NCI-H187 (cell line): ENCODE measurements at regions not wholly inside any gene's neighbourhood (a gene's known extent, or its start where the extent isn't known, plus 50 kb on each side); places are given as distances from the start of the nearest gene placed in this dataset.
"Not testable (repeated sequence)": the region's sequence is repeated elsewhere in the genome, so short reads cannot be mapped to it uniquely, and the experiment has no call there.

Experiments used
- DNase-seq, 2 experiments: peaks; one replicate each; lab custom pipeline; 2025; lab: John Stamatoyannopoulos, UW

DNA sequence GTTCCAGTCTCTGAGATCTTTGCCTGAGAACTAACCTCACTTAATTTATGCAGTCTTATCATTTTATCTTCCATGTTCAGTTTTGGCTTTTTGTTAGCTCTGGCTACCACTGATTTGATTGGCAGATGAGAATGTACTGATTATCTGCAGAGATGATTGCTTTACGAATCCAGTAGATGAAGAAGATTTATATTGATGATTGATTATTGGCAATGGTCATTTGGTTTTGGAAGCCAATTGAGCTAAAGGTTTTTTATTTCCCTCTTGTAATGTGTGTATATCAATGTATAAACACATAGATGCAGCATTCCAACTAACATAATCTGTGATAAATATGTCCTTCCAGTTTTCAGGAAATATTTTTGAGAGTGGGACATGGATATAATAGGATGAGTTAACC, 763.6 kb downstream of the CDH11 start:
- no peak for DNase-seq

GRCh38 chr16:64356267-64356666, 765.6 kb downstream of the CDH11 start:
- no peak for DNase-seq

DNA sequence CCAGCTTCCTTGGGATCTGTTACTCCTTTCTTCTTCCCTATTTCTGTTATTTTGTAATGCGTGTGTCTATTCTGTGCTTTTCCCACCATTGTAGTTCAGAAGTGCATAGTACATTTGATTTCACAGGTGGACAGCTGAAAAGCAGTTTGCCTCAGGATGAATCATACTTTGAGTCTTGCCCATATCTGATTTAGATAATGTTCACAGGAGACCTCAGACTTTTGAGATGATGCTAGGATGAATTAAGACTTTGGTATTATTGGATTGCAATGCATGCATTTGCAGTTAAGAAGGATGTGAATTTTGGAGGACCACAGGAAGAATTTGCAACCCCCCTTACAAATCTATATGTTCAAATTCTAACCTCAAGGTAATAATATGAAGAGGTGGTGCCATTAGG, 769.6 kb downstream of the CDH11 start:
- DNase-seq = no peak

- no peak for DNase-seq
Observed at GRCh38 chr16:64351121-64351520, 770.7 kb downstream of the CDH11 start.

- DNase-seq = no peak
Observed at GRCh38 chr16:64346080-64346479, 775.8 kb downstream of the CDH11 start.

DNA sequence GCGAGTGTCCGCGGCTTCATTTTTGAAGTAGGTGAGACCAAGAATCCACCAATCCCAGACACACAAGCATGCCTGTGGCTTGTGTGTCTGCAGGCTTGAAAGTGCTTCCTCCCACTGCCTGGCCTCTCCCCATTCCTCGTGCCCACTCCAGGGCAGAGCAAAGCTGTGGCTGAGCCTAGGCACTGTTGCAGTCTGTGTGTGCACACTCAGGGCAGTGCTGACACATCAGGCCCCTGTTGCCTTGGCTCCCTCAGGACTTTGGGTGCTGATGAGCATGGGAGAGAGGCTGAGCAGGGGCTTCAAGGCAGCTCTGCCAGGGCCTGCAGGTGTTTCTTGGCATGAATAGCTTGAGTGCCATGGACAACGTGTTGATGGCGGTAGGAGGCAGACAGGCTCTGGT, 776.7 kb downstream of the CDH11 start:
- no peak for DNase-seq

GRCh38 chr16:64343820-64344443, 777.9 kb downstream of the CDH11 start:
- not testable (repeated sequence) for DNase-seq

- no peak for DNase-seq
Observed at GRCh38 chr16:64343061-64343819, 778.6 kb downstream of the CDH11 start.

- not testable (repeated sequence) for DNase-seq
Observed at GRCh38 chr16:64341336-64341735, 780.5 kb downstream of the CDH11 start.

DNA sequence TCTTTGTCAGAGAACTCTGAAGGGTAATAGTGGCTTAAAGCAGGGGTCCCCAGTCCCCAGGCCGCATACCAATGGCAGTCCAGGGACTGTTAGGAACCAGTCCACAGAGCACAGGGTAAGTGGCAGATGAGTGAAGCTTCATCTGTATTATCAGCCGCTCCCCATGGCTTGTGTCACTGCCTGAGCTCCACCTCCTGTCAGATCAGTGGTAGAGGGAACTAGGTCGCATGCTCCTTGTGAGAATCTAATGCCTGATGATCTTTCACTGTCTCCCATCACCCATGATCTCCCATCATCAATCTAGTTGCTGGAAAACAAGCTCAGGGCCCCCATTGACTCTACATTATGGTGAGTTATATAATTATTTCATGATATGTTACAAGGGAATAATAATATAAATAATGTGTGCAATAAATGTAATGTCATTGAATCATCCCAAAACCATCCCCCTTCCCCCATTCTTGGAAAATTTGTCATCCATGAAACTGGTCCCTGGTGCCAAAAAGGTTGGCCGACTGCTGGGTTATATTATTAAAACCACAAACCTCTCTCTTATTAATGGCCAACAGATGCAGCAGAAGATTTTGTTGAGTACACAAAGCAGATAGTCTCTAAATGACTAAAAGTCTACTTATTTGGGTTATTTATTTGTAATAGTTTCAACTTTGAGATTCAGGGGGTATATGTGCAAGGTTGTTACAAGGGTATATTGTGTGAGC, 782.7 kb downstream of the CDH11 start:
- DNase-seq = no peak

GRCh38 chr16:64321881-64322280, 800.0 kb downstream of the CDH11 start:
- no peak for DNase-seq

- DNase-seq = no peak
Observed at GRCh38 chr16:64321066-64321465, 800.8 kb downstream of the CDH11 start.

DNA sequence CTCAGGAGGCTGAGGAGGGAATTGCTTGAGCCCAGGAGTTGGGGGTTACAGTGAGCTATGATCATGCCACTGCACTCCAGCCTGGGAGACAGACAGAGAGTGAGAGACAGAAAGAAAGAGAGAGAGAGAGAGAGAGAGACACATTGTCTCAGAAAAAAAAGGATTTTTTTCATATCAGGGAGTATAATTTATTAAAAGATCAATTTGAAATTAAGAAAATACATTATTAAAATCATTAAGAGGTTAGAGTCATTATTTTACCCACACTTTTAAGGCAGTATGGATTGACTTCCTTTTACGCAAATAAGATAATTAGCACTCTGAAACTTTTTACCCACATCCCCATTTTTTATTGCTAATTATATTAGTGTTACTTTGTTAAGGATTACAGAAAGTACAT, 804.3 kb downstream of the CDH11 start:
- no peak for DNase-seq

GRCh38 chr16:64313726-64314125, 808.1 kb downstream of the CDH11 start:
- no peak for DNase-seq

- no peak for DNase-seq
Observed at GRCh38 chr16:64312980-64313379, 808.9 kb downstream of the CDH11 start.

DNA sequence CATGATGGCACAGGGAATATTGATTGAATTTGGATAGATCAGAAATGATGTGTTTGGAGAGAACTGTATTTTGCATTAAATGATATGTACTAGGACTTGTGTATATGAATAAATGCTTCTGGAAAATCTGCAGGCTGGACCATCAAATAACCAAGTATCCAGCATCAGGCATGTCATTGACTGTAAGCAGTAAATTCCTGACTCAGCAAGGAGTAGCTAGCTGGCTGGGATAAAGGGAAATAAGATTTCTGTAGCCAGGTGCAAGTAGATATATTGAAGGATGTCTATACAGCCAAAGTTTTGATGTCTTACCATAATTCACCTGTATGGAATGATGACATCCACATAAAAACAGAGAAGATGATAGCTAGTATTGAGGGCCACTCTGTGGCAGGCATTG, 809.6 kb downstream of the CDH11 start:
- no peak for DNase-seq

GRCh38 chr16:64311241-64311640, 810.6 kb downstream of the CDH11 start:
- DNase-seq = no peak

- no peak for DNase-seq
Observed at GRCh38 chr16:64309398-64310110, 812.3 kb downstream of the CDH11 start.

DNA sequence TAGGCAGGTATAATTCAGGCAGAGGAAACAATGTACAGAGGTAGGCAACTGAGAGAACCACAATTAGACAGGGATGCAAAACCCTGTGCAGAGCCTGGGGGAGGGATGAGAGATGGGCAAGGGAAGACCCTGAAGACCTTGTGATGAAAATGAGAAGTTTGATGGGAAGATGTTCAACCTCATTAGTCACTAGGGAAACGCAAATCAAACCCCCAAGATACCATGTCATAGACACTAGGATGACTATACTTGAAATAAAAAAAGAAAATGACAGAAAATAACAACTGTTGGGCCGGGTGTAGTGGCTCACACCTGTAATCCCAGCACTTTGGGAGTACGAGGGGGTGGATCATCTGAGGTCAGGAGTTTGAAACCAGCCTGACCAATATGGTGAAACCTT, 813.1 kb downstream of the CDH11 start:
- no peak for DNase-seq

- DNase-seq = no peak
Observed at GRCh38 chr16:64307431-64307830, 814.4 kb downstream of the CDH11 start.

DNA sequence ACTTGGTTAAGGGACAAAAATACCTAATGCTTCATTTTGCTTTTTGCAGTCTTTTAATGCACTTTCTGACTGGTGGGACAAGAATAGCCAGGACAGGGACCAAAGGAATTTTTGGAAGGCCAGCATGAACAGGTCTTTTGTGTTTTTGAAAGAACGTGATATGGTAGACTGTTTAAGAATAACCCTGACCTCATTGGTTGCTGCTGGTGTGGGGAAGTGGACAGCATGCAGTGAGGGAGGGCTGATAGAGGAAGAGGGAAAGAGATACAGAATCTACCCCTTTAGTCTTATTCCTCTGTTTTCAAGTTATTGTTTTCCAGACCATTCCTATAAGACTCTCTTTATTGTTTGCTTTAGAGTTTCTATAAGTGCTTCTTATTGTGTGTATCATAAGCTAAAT, 816.2 kb downstream of the CDH11 start:
- no peak for DNase-seq

- DNase-seq = no peak
Observed at GRCh38 chr16:64304951-64305350, 816.9 kb downstream of the CDH11 start.

DNA sequence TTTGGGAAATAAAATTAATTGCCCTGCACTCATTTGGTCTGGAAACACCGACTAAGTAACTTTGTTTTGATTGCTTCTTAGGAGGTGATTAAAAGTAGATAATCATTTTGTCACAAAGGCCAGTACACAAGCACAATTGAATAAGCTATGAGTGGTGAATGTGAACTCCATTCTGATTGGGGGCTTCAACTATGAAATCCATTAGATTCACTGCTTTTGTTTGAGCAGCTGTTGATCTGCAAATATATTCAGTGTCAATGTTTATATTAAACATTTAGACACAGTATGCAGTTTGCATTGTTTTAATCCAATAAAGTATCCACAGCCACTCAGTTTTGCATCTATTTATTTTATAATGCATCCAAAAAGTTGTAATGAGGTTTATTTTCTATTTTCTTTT, 817.5 kb downstream of the CDH11 start:
- no peak for DNase-seq
